OCI-LY3 (cell line): ENCODE measurements at regions not wholly inside any gene's neighbourhood (a gene's known extent, or its start where the extent isn't known, plus 50 kb on each side); places are given as distances from the start of the nearest gene placed in this dataset.

Experiments
- H2AFZ ChIP-seq: fragments of 200-600, 300-600 bp; shearing (Covaris generic); 2 replicates; pipeline ENCODE4 v1.6.0; 2014; ENCODE audit warnings: antibody characterized with exemption, low read depth, low read length
- H3K27ac ChIP-seq: fragments of 200-600, 300-600 bp; sonication (generic); 2 replicates; pipeline ENCODE4 v1.5.1; 2014; ENCODE audit warnings: mild to moderate bottlenecking, low read length, moderate library complexity, mixed read lengths
- H3K27me3 ChIP-seq: fragments of 200-600, 300-600 bp; sonication (generic); 2 replicates; pipeline ENCODE4 v1.6.1; 2014; ENCODE audit warnings: low read depth, low read length, mixed read lengths
- H3K36me3 ChIP-seq: fragments of 200-600, 300-600 bp; sonication (generic); replicated peaks from 2 replicates; pipeline ENCODE3; 2014; ENCODE audit warnings: low read depth, low read length, mixed read lengths
- H3K4me1 ChIP-seq: fragments of 300-600, 200-600 bp; sonication (generic); 2 replicates; pipeline ENCODE4 v1.6.1; 2014; ENCODE audit warnings: low read length, mixed read lengths
- H3K4me2 ChIP-seq: fragments of 200-600, 300-600 bp; sonication (generic); 2 replicates; pipeline ENCODE4 v1.6.1; 2014; ENCODE audit warnings: low read length, mixed read lengths
- H3K4me3 ChIP-seq: fragments of 300-600, 200-600 bp; sonication (generic); 2 replicates; pipeline ENCODE4 v1.5.1; 2014; ENCODE audit warnings: antibody characterized with exemption, mild to moderate bottlenecking, low read length, moderate library complexity
- H3K79me2 ChIP-seq: fragments of 300-600, 200-600 bp; shearing (Covaris generic); 2 replicates; pipeline ENCODE4 v1.6.1; 2014; ENCODE audit warnings: mild to moderate bottlenecking, low read length, mixed read lengths
- H3K9ac ChIP-seq: fragments of 300-600, 200-600 bp; shearing (Covaris generic); 2 replicates; pipeline ENCODE4 v1.6.0; 2014; ENCODE audit warnings: mild to moderate bottlenecking, low read length, moderate library complexity
- H3K9me3 ChIP-seq: fragments of 200-600, 300-600 bp; shearing (Covaris generic); 2 replicates; pipeline ENCODE4 v1.6.1; 2014; ENCODE audit warnings: low read length, mixed read lengths; ENCODE audit not compliant: insufficient read depth
- H4K20me1 ChIP-seq: fragments of 200-600, 300-600 bp; sonication (generic); 2 replicates; pipeline ENCODE4 v1.6.1; 2016; ENCODE audit warnings: low read length, mixed read lengths; ENCODE audit not compliant: insufficient read depth
- EZH2phosphoT487 ChIP-seq: fragments of 200-600 bp; shearing (Covaris generic); IDR thresholded peaks from 2 replicates; pipeline ENCODE4 v1.6.1; 2018; ENCODE audit warnings: antibody characterized with exemption, mixed run types, low read depth
- TF ChIP-seq, protein P1 (sequence below): fragments of 200-600, 300-600 bp; sonication (generic); IDR thresholded peaks from 2 replicates; pipeline ENCODE4 v1.5.1; 2014; ENCODE audit warnings: antibody characterized with exemption, low read length, low read depth

- H2AFZ ChIP-seq, result no peak overlapping the region
- H3K27me3 ChIP-seq, result peaks cover 95% of the 10 kb centered on the region
- no peak overlapping the region for H3K27ac ChIP-seq
- no peaks in the 10 kb centered on the region for H3K79me2 ChIP-seq
- peaks cover 4% of the 10 kb centered on the region; the same call in 1 of the 2 replicates for H3K9me3 ChIP-seq
- no peaks in the 10 kb centered on the region for H3K36me3 ChIP-seq
- no peak overlapping the region for H3K4me2 ChIP-seq
- peaks cover 13% of the 10 kb centered on the region for H3K4me1 ChIP-seq
- H4K20me1 ChIP-seq, result peaks cover 4% of the 10 kb centered on the region; the same call in 1 of the 2 replicates
- no peak overlapping the region for H3K9ac ChIP-seq
- TF ChIP-seq EZH2phosphoT487, result no peak
- TF ChIP-seq, protein P1, sequence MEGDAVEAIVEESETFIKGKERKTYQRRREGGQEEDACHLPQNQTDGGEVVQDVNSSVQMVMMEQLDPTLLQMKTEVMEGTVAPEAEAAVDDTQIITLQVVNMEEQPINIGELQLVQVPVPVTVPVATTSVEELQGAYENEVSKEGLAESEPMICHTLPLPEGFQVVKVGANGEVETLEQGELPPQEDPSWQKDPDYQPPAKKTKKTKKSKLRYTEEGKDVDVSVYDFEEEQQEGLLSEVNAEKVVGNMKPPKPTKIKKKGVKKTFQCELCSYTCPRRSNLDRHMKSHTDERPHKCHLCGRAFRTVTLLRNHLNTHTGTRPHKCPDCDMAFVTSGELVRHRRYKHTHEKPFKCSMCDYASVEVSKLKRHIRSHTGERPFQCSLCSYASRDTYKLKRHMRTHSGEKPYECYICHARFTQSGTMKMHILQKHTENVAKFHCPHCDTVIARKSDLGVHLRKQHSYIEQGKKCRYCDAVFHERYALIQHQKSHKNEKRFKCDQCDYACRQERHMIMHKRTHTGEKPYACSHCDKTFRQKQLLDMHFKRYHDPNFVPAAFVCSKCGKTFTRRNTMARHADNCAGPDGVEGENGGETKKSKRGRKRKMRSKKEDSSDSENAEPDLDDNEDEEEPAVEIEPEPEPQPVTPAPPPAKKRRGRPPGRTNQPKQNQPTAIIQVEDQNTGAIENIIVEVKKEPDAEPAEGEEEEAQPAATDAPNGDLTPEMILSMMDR, result no peak
- H3K4me3 ChIP-seq, result no peak overlapping the region
Observed at GRCh38 chr3:72129501-72130094, 344.6 kb upstream of the PROK2 start.

DNA sequence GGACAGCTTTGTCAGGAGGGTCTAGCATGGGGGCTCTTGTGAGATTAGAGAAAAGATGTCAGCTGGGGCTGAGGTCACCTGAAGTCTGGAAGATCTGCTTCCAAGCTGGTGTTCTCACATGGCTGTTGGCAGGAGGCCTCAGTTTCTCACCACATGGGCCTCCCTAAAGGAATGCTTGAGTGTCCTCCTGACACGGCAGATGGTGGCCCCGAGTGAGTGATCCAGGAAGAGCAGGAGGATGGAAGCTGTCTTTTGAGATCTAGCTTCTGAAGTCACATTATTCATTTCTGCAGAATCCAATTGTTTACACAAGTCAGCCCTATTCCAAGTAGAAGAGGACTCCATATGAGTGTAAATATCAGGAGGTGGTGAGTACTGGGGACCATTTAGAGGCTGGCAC, 344.0 kb upstream of the PROK2 start:
- no peaks in the 10 kb centered on the region for H3K79me2 ChIP-seq
- H3K36me3 ChIP-seq, result no peaks in the 10 kb centered on the region
- peaks cover 4% of the 10 kb centered on the region; the same call in 1 of the 2 replicates for H3K9me3 ChIP-seq
- H3K9ac ChIP-seq, result no peak overlapping the region
- H3K4me1 ChIP-seq, result peaks cover 14% of the 10 kb centered on the region
- no peak overlapping the region for H2AFZ ChIP-seq
- peaks cover 94% of the 10 kb centered on the region for H3K27me3 ChIP-seq
- TF ChIP-seq EZH2phosphoT487, result no peak
- TF ChIP-seq, protein P1, result no peak
- H3K4me3 ChIP-seq, result no peak overlapping the region
- peaks cover 4% of the 10 kb centered on the region; the same call in 1 of the 2 replicates for H4K20me1 ChIP-seq
- H3K27ac ChIP-seq, result no peak overlapping the region
- no peak overlapping the region for H3K4me2 ChIP-seq

GRCh38 chr3:72127844-72128243, 342.9 kb upstream of the PROK2 start:
- Histone ChIP-seq H3K9ac (no peak overlapping the region), H3K27ac (no peak overlapping the region), H3K9me3 (peaks cover 4% of the 10 kb centered on the region; the same call in 1 of the 2 replicates), H3K27me3 (peaks cover 94% of the 10 kb centered on the region), H3K36me3 (no peaks in the 10 kb centered on the region), H3K4me3 (no peak overlapping the region), H3K4me1 (peaks cover 19% of the 10 kb centered on the region), H3K79me2 (no peaks in the 10 kb centered on the region), H4K20me1 (peaks cover 4% of the 10 kb centered on the region; the same call in 1 of the 2 replicates), H3K4me2 (no peak overlapping the region), H2AFZ (no peak overlapping the region)
- TF ChIP-seq EZH2phosphoT487, result no peak
- TF ChIP-seq, protein P1, result no peak

GRCh38 chr3:72127224-72127612, 342.3 kb upstream of the PROK2 start:
- no peak overlapping the region for H3K27ac ChIP-seq
- H3K9ac ChIP-seq, result no peak overlapping the region
- H3K4me3 ChIP-seq, result no peak overlapping the region
- no peak for TF ChIP-seq EZH2phosphoT487
- TF ChIP-seq, protein P1, result no peak
- no peaks in the 10 kb centered on the region for H3K79me2 ChIP-seq
- peaks cover 19% of the 10 kb centered on the region for H3K4me1 ChIP-seq
- no peak overlapping the region for H3K4me2 ChIP-seq
- H3K9me3 ChIP-seq, result peaks cover 4% of the 10 kb centered on the region; the same call in 1 of the 2 replicates
- peaks cover 93% of the 10 kb centered on the region for H3K27me3 ChIP-seq
- H4K20me1 ChIP-seq, result peaks cover 4% of the 10 kb centered on the region; the same call in 1 of the 2 replicates
- H3K36me3 ChIP-seq, result no peaks in the 10 kb centered on the region
- H2AFZ ChIP-seq, result no peak overlapping the region
